ENCODE measurements at regions not wholly inside any gene's neighbourhood (a gene's known extent, or its start where the extent isn't known, plus 50 kb on each side); places are given as distances from the start of the nearest gene placed in this dataset.

DNA sequence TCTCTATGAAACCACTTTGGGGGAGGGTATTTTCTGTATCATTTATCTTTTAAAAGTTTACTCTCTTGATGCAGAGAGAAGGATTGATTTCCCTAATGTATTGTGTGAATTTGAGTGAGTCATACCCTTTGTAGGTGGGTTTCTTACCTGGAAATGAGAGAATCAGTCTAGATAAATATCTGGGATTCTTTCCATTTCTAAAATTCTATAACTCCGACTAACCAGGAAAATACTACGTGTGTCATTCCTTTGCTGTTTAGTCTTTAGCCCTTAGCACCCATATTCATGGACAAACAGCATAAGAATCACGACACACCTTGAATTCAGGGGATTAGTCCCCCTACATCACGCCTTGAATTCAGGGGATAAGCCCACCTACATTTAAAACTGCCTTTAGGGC lies 139.1 kb downstream of the GATA3 start:
- H3K9me3 ChIP-seq (ENCODE audit: control insufficient read depth in 1 of 2, insufficient read depth in 1 of 2, low read depth in 1 of 2, low read length in 2 of 2) = no peaks in the 10 kb centered on the region
- intact Hi-C loops (cut with micrococcal nuclease) = no loop called here
- no peak overlapping the region for H3K27ac ChIP-seq (ENCODE audit: low read depth, low read length)
- BruUV-seq (replicated peaks) = no TSS peak
- CTCF ChIA-PET = no interaction called here
- ATAC-seq (no peak), DNase-seq (ENCODE audit: low read depth, low spot score) (no peak)
- no peak overlapping the region for H3K4me2 ChIP-seq (ENCODE audit: low read length)
- no peaks in the 10 kb centered on the region for H3K36me3 ChIP-seq (ENCODE audit: control insufficient read depth in 1 of 2, insufficient read depth in 2 of 2, low read length in 2 of 2)
- H3K4me3 ChIP-seq (replicated peaks in 1 of 2; ENCODE audit: low read depth in 1 of 2, low read length in 2 of 2) = no peak overlapping the region
- POLR2A ChIA-PET = no interaction called here
- H3K4me1 ChIP-seq (ENCODE audit: control insufficient read depth in 1 of 2, insufficient read depth in 2 of 2, low read length in 2 of 2) = no peaks in the 10 kb centered on the region
- H3K9me2 ChIP-seq (ENCODE audit: insufficient read depth) = no peaks in the 10 kb centered on the region
- H3K27me3 ChIP-seq (ENCODE audit: insufficient read depth, low read length) = no peaks in the 10 kb centered on the region
- H3K79me2 ChIP-seq (ENCODE audit: insufficient read depth, low read length) = no peaks in the 10 kb centered on the region
- RAD21 ChIA-PET (ENCODE audit: low non-redundant PET in 1 of 2, low total read pairs in 2 of 2, uncharacterized antibody in 2 of 2, unreplicated experiment in 2 of 2) = no interaction called here
- no peak overlapping the region for H3K9ac ChIP-seq (ENCODE audit: low read length)
- no peak overlapping the region for H2AFZ ChIP-seq (ENCODE audit: low read depth, low read length, poor library complexity, severe bottlenecking)
- H4K20me1 ChIP-seq (ENCODE audit: insufficient read depth) = no peaks in the 10 kb centered on the region
- TF ChIP-seq SIN3A (IDR thresholded peaks at IDR 0.05; ENCODE audit: low read depth) (no peak), POLR2A (IDR thresholded peaks at IDR 0.05; ENCODE audit: borderline replicate concordance, extremely low read depth, insufficient read depth, insufficient read length) (no peak), SRF (IDR thresholded peaks at IDR 0.05; ENCODE audit: low read depth) (no peak), FOSL1 (IDR thresholded peaks at IDR 0.05; ENCODE audit: low read depth) (no peak), ZFX (IDR thresholded peaks at IDR 0.05) (no peak), POLR2AphosphoS5 (IDR thresholded peaks at IDR 0.05; ENCODE audit: low read depth, low read length) (no peak), JUND (IDR thresholded peaks at IDR 0.05) (no peak), MAX (IDR thresholded peaks at IDR 0.05) (no peak), RAD21 (IDR thresholded peaks at IDR 0.05; ENCODE audit: low read depth) (no peak), EZH2 (IDR thresholded peaks at IDR 0.05) (no peak), ELF1 (IDR thresholded peaks at IDR 0.05; ENCODE audit: borderline replicate concordance, low read depth) (no peak), TCF7L2 (IDR thresholded peaks at IDR 0.05; ENCODE audit: borderline replicate concordance, extremely low read depth, insufficient read depth, insufficient read length) (no peak), EGR1 (IDR thresholded peaks at IDR 0.05; ENCODE audit: low read depth) (no peak), CEBPB (IDR thresholded peaks at IDR 0.05; ENCODE audit: low read depth) (no peak), YY1 (IDR thresholded peaks at IDR 0.05; ENCODE audit: extremely low read depth, insufficient replicate concordance, low read depth, low read length) (no peak), SP1 (IDR thresholded peaks at IDR 0.05; ENCODE audit: low read depth) (no peak), EZH2phosphoT487 (IDR thresholded peaks at IDR 0.05; ENCODE audit: borderline replicate concordance) (no peak)
- TF ChIP-seq, protein P1, sequence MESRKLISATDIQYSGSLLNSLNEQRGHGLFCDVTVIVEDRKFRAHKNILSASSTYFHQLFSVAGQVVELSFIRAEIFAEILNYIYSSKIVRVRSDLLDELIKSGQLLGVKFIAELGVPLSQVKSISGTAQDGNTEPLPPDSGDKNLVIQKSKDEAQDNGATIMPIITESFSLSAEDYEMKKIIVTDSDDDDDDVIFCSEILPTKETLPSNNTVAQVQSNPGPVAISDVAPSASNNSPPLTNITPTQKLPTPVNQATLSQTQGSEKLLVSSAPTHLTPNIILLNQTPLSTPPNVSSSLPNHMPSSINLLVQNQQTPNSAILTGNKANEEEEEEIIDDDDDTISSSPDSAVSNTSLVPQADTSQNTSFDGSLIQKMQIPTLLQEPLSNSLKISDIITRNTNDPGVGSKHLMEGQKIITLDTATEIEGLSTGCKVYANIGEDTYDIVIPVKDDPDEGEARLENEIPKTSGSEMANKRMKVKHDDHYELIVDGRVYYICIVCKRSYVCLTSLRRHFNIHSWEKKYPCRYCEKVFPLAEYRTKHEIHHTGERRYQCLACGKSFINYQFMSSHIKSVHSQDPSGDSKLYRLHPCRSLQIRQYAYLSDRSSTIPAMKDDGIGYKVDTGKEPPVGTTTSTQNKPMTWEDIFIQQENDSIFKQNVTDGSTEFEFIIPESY (IDR thresholded peaks at IDR 0.05; ENCODE audit: extremely low read depth, insufficient replicate concordance, low read length) = no peak

Data from HCT116 (cell line).